IMR-90 (cell line): ENCODE measurements at regions not wholly inside any gene's neighbourhood (a gene's known extent, or its start where the extent isn't known, plus 50 kb on each side); places are given as distances from the start of the nearest gene placed in this dataset.

Source experiments
- ATAC-seq: fragments of 200-7000 bp; cut with Tn5 transposase; 2 replicates; pipeline ENCODE4 v1.9.1; 2020; ENCODE audit warnings: low read depth, mild to moderate bottlenecking, moderate library complexity
- BruUV-seq: library from RNA; stranded (reverse); fragments of 400-500 nt; replicated peaks from 2 replicates; lab custom pipeline; 2021; lab: Mats Ljungman, UMichigan
- CTCF ChIA-PET: fragments of 300-600 bp; formaldehyde crosslinking; extraction: SDS; loops from one replicate; lab custom pipeline; 2021; ENCODE audit warnings: antibody characterized with exemption; lab: Yijun Ruan, JAX
- POLR2A ChIA-PET: fragments of 300-600 bp; sonication (Branson Sonifier 250); formaldehyde crosslinking; loops from one replicate; lab custom pipeline; 2022; ENCODE audit warnings: antibody characterized with exemption; ENCODE audit not compliant: unreplicated experiment; lab: Charles Lee
- DNase-seq: peaks from one replicate; pipeline ENCODE4 v3.0.0; 2013
- H2AFZ ChIP-seq: replicated peaks from 2 replicates; pipeline ENCODE3; 2013; ENCODE audit warnings: low read length, mild to moderate bottlenecking; ENCODE audit not compliant: poor library complexity
- H2AK5ac ChIP-seq: 2 replicates; pipeline ENCODE4 v1.6.1; 2013; ENCODE audit warnings: low read depth, low read length, inconsistent platforms
- H2AK9ac ChIP-seq: replicated peaks from 2 replicates; pipeline ENCODE3; 2013; ENCODE audit warnings: mild to moderate bottlenecking, low read depth, low read length, moderate library complexity; ENCODE audit not compliant: poor library complexity
- H2BK120ac ChIP-seq: 2 replicates; pipeline ENCODE4 v1.6.1; 2013; ENCODE audit warnings: low read depth, low read length, inconsistent platforms
- H2BK15ac ChIP-seq: 3 replicates; pipeline ENCODE4 v1.6.1; 2013; ENCODE audit warnings: low read depth, low read length, inconsistent platforms
- H2BK20ac ChIP-seq: 2 replicates; pipeline ENCODE4 v1.6.1; 2013; ENCODE audit warnings: low read depth, mild to moderate bottlenecking, inconsistent platforms, low read length, moderate library complexity
- H2BK5ac ChIP-seq: 2 replicates; pipeline ENCODE4 v1.6.1; 2013; ENCODE audit warnings: mild to moderate bottlenecking, low read depth, low read length, inconsistent platforms; ENCODE audit not compliant: poor library complexity, severe bottlenecking
- H3K14ac ChIP-seq: replicated peaks from 2 replicates; pipeline ENCODE4 v1.6.1; 2013; ENCODE audit warnings: low read depth, low read length, inconsistent platforms
- H3K18ac ChIP-seq: 2 replicates; pipeline ENCODE4 v1.6.1; 2013; ENCODE audit warnings: low read depth, low read length, control low read depth
- H3K23ac ChIP-seq: 2 replicates; pipeline ENCODE4 v1.6.1; 2013; ENCODE audit warnings: low read depth, low read length, inconsistent platforms
- H3K27ac ChIP-seq: 2 replicates; pipeline ENCODE4 v1.5.1; 2013; ENCODE audit warnings: mild to moderate bottlenecking, control low read depth, low read length; ENCODE audit not compliant: insufficient read depth
- H3K27me3 ChIP-seq: 2 replicates; pipeline ENCODE4 v1.6.1; 2013; ENCODE audit warnings: low read length; ENCODE audit not compliant: control insufficient read depth, insufficient read depth
- H3K36me3 ChIP-seq: 2 replicates; pipeline ENCODE4 v1.6.1; 2013; ENCODE audit warnings: low read length, mixed read lengths; ENCODE audit not compliant: control insufficient read depth, insufficient read depth
- H3K4ac ChIP-seq: 2 replicates; pipeline ENCODE4 v1.6.1; 2013; ENCODE audit warnings: low read depth, low read length, inconsistent platforms
- H3K4me1 ChIP-seq: 2 replicates; pipeline ENCODE4 v1.6.1; 2013; ENCODE audit warnings: low read length, mixed read lengths; ENCODE audit not compliant: control insufficient read depth, insufficient read depth
- H3K4me2 ChIP-seq: 2 replicates; pipeline ENCODE4 v1.6.1; 2013; ENCODE audit warnings: low read depth, mild to moderate bottlenecking, control low read depth, low read length, moderate library complexity
- H3K4me3 ChIP-seq: 2 replicates; pipeline ENCODE4 v1.5.1; 2013; ENCODE audit warnings: low read depth, mild to moderate bottlenecking, control low read depth, low read length, moderate library complexity; ENCODE audit not compliant: insufficient read depth
- H3K56ac ChIP-seq: 2 replicates; pipeline ENCODE4 v1.6.1; 2013; ENCODE audit warnings: low read length, inconsistent platforms; ENCODE audit not compliant: insufficient read depth; ENCODE audit errors: extremely low read depth
- H3K79me1 ChIP-seq, 2 experiments: 2 replicates each; pipeline ENCODE4 v1.6.1; 2013; ENCODE audit warnings: low read length in 2 of 2, inconsistent platforms in 1 of 2, low read depth in 1 of 2
- H3K9ac ChIP-seq: 2 replicates; pipeline ENCODE4 v1.6.1; 2013; ENCODE audit warnings: low read depth, low read length, control low read depth
- H3K9me1 ChIP-seq: 2 replicates; pipeline ENCODE4 v1.6.1; 2013; ENCODE audit warnings: low read length, inconsistent platforms; ENCODE audit not compliant: insufficient read depth
- H3K9me3 ChIP-seq: 2 replicates; pipeline ENCODE4 v1.6.1; 2013; ENCODE audit warnings: low read length; ENCODE audit not compliant: control insufficient read depth, insufficient read depth
- H4K20me1 ChIP-seq: 2 replicates; pipeline ENCODE4 v1.6.1; 2013; ENCODE audit warnings: low read length, inconsistent platforms; ENCODE audit not compliant: insufficient read depth
- H4K5ac ChIP-seq: 2 replicates; pipeline ENCODE4 v1.6.1; 2013; ENCODE audit warnings: mild to moderate bottlenecking, low read depth, low read length, control low read depth
- H4K8ac ChIP-seq, 2 experiments: 2 replicates each; pipeline ENCODE4 v1.6.1; 2013; ENCODE audit warnings: low read depth in 2 of 2, low read length in 2 of 2, control low read depth in 1 of 2, inconsistent platforms in 1 of 2
- H4K91ac ChIP-seq: 2 replicates; pipeline ENCODE4 v1.6.1; 2013; ENCODE audit warnings: low read depth, low read length, inconsistent platforms; ENCODE audit not compliant: insufficient read depth
- CEBPB ChIP-seq: IDR thresholded peaks from 2 replicates; pipeline ENCODE4 v1.6.1; 2012; ENCODE audit warnings: low read depth, low read length, improper control_type of control experiment
- CHD1 ChIP-seq: IDR thresholded peaks from 2 replicates; pipeline ENCODE4 v1.6.1; 2012; ENCODE audit warnings: low read depth, low read length, improper control_type of control experiment
- ELK1 ChIP-seq: fragments of 150-350 bp; IDR thresholded peaks from 2 replicates; pipeline ENCODE4 v1.6.1; 2016; ENCODE audit warnings: low read depth, mild to moderate bottlenecking, low read length, moderate library complexity, borderline replicate concordance
- FOS ChIP-seq: fragments of 150-350 bp; IDR thresholded peaks from 2 replicates; pipeline ENCODE4 v1.6.1; 2016; ENCODE audit warnings: low read depth, low read length
- MAFK ChIP-seq: IDR thresholded peaks from 2 replicates; pipeline ENCODE4 v1.6.1; 2012; ENCODE audit warnings: low read depth, low read length, improper control_type of control experiment
- MAZ ChIP-seq: IDR thresholded peaks from 2 replicates; pipeline ENCODE4 v1.6.1; 2012; ENCODE audit warnings: low read depth, mild to moderate bottlenecking, low read length, improper control_type of control experiment, moderate library complexity, borderline replicate concordance
- MXI1 ChIP-seq: IDR thresholded peaks from 2 replicates; pipeline ENCODE4 v1.6.1; 2012; ENCODE audit warnings: low read depth, mild to moderate bottlenecking, low read length, moderate library complexity, borderline replicate concordance
- RCOR1 ChIP-seq: IDR thresholded peaks from 2 replicates; pipeline ENCODE4 v1.6.1; 2012; ENCODE audit warnings: mild to moderate bottlenecking, low read length, improper control_type of control experiment; ENCODE audit not compliant: insufficient replicate concordance
- SMC3 ChIP-seq: fragments of 150-350 bp; IDR thresholded peaks from 2 replicates; pipeline ENCODE4 v1.6.1; 2016; ENCODE audit warnings: low read depth, mild to moderate bottlenecking, antibody characterized with exemption, low read length, moderate library complexity
- WGBS, 2 experiments: methylation state at CpG; one replicate each; pipeline versions ENCODE4 v1.1.5 to v1.1.7; 2013; ENCODE audit warnings: missing lambda C conversion rate in 2 of 2; ENCODE audit not compliant: insufficient read length in 1 of 2; ENCODE audit errors: extremely low coverage in 2 of 2; 5-methylcytosine and 5-hydroxymethylcytosine counted together
- dilution Hi-C: fragments of 300-500 bp; cut with HindIII; formaldehyde crosslinking; loops from one replicate; pipeline ENCODE4 v1.14.3; 2018; ENCODE audit warnings: low sequenced_read_pairs; ENCODE audit not compliant: unreplicated experiment
- in situ Hi-C: fragments of 300-500 bp; cut with MboI; formaldehyde crosslinking; loops from 3 replicates; pipeline ENCODE4 v1.14.3; 2019; ENCODE audit warnings: low sequenced_read_pairs, inconsistent platforms, mixed read lengths
- intact Hi-C: fragments of 100-400 bp; cut with micrococcal nuclease; formaldehyde crosslinking; loops from 2 replicates; pipeline ENCODE4 v1.10.0; 2022

DNA sequence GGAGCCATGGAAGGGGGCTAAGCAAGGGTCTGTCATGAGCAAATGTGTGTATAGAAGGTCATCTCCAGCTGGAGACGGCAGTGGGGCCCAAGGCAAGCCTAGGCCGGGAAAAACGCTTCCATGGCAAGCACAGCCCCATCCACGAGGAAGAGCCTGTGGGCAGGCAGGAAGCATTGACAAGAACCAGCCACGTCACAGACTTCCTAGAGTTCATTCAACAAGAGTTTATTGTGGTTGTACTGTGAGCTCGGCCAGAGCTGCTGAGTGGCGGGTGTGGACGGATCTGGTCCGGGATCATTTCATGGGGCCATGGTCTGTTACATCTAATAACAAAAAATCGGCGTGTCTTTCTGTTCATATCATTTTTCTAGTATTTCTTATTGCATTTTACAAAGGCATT is 311.7 kb downstream of the TMEM121 start:
- H3K4me3 ChIP-seq: no peak overlapping the region
- ChIA-PET CTCF (no interaction called here), POLR2A (no interaction called here)
- peaks cover 56% of the 10 kb centered on the region for H3K9me3 ChIP-seq
- H2BK120ac ChIP-seq: no peak overlapping the region
- no peak overlapping the region for H3K9ac ChIP-seq
- no peak overlapping the region for H3K4me2 ChIP-seq
- H4K20me1 ChIP-seq: no peaks in the 10 kb centered on the region
- intact Hi-C loops (no loop called here), dilution Hi-C loops (no loop called here), in situ Hi-C loops (no loop called here)
- no peak overlapping the region for H2BK15ac ChIP-seq
- H3K14ac ChIP-seq: no peak overlapping the region
- H3K27me3 ChIP-seq: no peaks in the 10 kb centered on the region
- DNase-seq: no peak
- no peak overlapping the region for H2BK5ac ChIP-seq
- no peak overlapping the region for H4K5ac ChIP-seq
- no peak overlapping the region for H4K8ac ChIP-seq
- H3K23ac ChIP-seq: no peak overlapping the region
- H3K9me1 ChIP-seq: no peaks in the 10 kb centered on the region
- no peak overlapping the region for H3K18ac ChIP-seq
- H3K56ac ChIP-seq: no peak overlapping the region
- no peak overlapping the region for H3K27ac ChIP-seq
- H2AK5ac ChIP-seq: no peak overlapping the region
- 60% methylated on average over 2 of the region's 11 CpGs; no CpG with 5 or more reads in 1 of the 2 experiments for WGBS, 2 experiments
- no peak overlapping the region for H2AK9ac ChIP-seq
- ATAC-seq: no peak
- no peaks in the 10 kb centered on the region for H3K79me1 ChIP-seq
- no peak overlapping the region for H3K4ac ChIP-seq
- no peak overlapping the region for H4K91ac ChIP-seq
- no peak overlapping the region for H2AFZ ChIP-seq
- no peak overlapping the region for H2BK20ac ChIP-seq
- H3K4me1 ChIP-seq: no peaks in the 10 kb centered on the region
- no peak for TF ChIP-seq CEBPB
- TF ChIP-seq MAZ: no peak
- no peak for TF ChIP-seq RCOR1
- no peak for TF ChIP-seq FOS
- TF ChIP-seq MAFK: no peak
- TF ChIP-seq SMC3: no peak
- TF ChIP-seq MXI1: no peak
- no peak for TF ChIP-seq CHD1
- no peak for TF ChIP-seq ELK1
- no TSS peak for BruUV-seq
- H3K36me3 ChIP-seq: no peaks in the 10 kb centered on the region
